ENCODE measurements at regions not wholly inside any gene's neighbourhood (a gene's known extent, or its start where the extent isn't known, plus 50 kb on each side); places are given as distances from the start of the nearest gene placed in this dataset.

GRCh38 chr14:43475757-43476156, 1031.3 kb downstream of the FSCB start:
- Mint-ChIP-seq H3K36me3 (ENCODE audit: unreplicated experiment) (no peaks in the 10 kb centered on the region), H3K4me3 (ENCODE audit: unreplicated experiment) (no peak overlapping the region), H3K27me3 (ENCODE audit: unreplicated experiment) (no peaks in the 10 kb centered on the region), H3K27ac (ENCODE audit: unreplicated experiment) (no peak overlapping the region), H3K9me3 (ENCODE audit: unreplicated experiment) (no peaks in the 10 kb centered on the region), H3K4me1 (ENCODE audit: low read depth, unreplicated experiment) (peaks cover 3% of the 10 kb centered on the region)
- TF ChIP-seq, protein P1, sequence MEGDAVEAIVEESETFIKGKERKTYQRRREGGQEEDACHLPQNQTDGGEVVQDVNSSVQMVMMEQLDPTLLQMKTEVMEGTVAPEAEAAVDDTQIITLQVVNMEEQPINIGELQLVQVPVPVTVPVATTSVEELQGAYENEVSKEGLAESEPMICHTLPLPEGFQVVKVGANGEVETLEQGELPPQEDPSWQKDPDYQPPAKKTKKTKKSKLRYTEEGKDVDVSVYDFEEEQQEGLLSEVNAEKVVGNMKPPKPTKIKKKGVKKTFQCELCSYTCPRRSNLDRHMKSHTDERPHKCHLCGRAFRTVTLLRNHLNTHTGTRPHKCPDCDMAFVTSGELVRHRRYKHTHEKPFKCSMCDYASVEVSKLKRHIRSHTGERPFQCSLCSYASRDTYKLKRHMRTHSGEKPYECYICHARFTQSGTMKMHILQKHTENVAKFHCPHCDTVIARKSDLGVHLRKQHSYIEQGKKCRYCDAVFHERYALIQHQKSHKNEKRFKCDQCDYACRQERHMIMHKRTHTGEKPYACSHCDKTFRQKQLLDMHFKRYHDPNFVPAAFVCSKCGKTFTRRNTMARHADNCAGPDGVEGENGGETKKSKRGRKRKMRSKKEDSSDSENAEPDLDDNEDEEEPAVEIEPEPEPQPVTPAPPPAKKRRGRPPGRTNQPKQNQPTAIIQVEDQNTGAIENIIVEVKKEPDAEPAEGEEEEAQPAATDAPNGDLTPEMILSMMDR (IDR thresholded peaks at IDR 0.05; ENCODE audit: partially characterized antibody, unreplicated experiment), result no peak
- DNase-seq, result no peak

GRCh38 chr14:43471595-43471994, 1035.5 kb downstream of the FSCB start:
- no peaks in the 10 kb centered on the region for H3K27me3 Mint-ChIP-seq (ENCODE audit: unreplicated experiment)
- no peaks in the 10 kb centered on the region for H3K36me3 Mint-ChIP-seq (ENCODE audit: unreplicated experiment)
- no peak overlapping the region for H3K4me3 Mint-ChIP-seq (ENCODE audit: unreplicated experiment)
- no peaks in the 10 kb centered on the region for H3K9me3 Mint-ChIP-seq (ENCODE audit: unreplicated experiment)
- no peak overlapping the region for H3K27ac Mint-ChIP-seq (ENCODE audit: unreplicated experiment)
- no peak for DNase-seq
- TF ChIP-seq, protein P1 (IDR thresholded peaks at IDR 0.05; ENCODE audit: partially characterized antibody, unreplicated experiment), result no peak
- H3K4me1 Mint-ChIP-seq (ENCODE audit: low read depth, unreplicated experiment), result peaks cover 3% of the 10 kb centered on the region

GRCh38 chr14:43464968-43465367, 1042.1 kb downstream of the FSCB start:
- no peaks in the 10 kb centered on the region for H3K36me3 Mint-ChIP-seq (ENCODE audit: unreplicated experiment)
- H3K27ac Mint-ChIP-seq (ENCODE audit: unreplicated experiment), result no peak overlapping the region
- no peaks in the 10 kb centered on the region for H3K4me1 Mint-ChIP-seq (ENCODE audit: low read depth, unreplicated experiment)
- H3K4me3 Mint-ChIP-seq (ENCODE audit: unreplicated experiment), result no peak overlapping the region
- no peaks in the 10 kb centered on the region for H3K9me3 Mint-ChIP-seq (ENCODE audit: unreplicated experiment)
- TF ChIP-seq, protein P1 (IDR thresholded peaks at IDR 0.05; ENCODE audit: partially characterized antibody, unreplicated experiment), result no peak
- DNase-seq, result no peak
- H3K27me3 Mint-ChIP-seq (ENCODE audit: unreplicated experiment), result no peaks in the 10 kb centered on the region

DNA sequence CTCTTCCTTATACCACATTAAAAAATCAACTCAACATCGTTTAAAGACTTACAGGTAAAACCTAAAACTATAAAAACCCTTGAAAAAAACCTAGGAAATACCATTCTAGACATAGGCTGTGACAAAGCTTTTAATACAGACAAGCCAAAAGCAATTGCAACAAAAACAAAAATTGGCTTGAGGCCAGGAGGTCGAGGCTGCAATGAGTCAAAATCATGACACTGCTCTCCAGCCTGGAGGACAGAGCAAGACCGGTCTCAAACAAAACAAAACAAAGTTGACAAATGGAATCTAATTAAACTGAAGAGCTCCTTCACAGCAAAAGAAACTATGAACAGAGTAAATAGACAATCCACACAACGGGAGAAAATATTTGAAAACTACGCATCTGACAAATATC, 1057.8 kb downstream of the FSCB start:
- Mint-ChIP-seq H3K27me3 (ENCODE audit: unreplicated experiment) (no peaks in the 10 kb centered on the region), H3K4me3 (ENCODE audit: unreplicated experiment) (no peak overlapping the region), H3K27ac (ENCODE audit: unreplicated experiment) (no peak overlapping the region), H3K36me3 (ENCODE audit: unreplicated experiment) (no peaks in the 10 kb centered on the region), H3K9me3 (ENCODE audit: unreplicated experiment) (no peaks in the 10 kb centered on the region), H3K4me1 (ENCODE audit: low read depth, unreplicated experiment) (no peaks in the 10 kb centered on the region)
- no peak for DNase-seq
- TF ChIP-seq, protein P1 (IDR thresholded peaks at IDR 0.05; ENCODE audit: partially characterized antibody, unreplicated experiment), result no peak

DNA sequence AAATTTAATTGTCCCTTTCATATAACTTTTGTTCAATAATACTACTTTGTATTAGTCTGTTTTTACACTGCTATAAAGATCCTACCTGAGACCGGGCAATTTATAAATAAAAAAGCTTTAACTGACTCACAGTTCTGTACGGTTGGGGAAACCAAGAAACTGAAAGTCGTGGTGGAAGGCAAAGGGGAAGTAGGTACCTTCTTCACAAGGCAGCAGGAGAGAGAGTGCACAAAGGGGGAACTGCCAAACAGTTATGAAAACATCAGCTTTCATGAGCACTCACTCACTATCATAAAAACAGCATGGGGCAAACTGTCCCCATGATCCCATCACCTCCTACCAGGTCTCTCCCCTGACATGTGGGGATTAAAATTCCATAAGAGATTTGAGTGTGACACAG, 1069.0 kb downstream of the FSCB start:
- no peaks in the 10 kb centered on the region for H3K36me3 Mint-ChIP-seq (ENCODE audit: unreplicated experiment)
- no peaks in the 10 kb centered on the region for H3K27me3 Mint-ChIP-seq (ENCODE audit: unreplicated experiment)
- no peaks in the 10 kb centered on the region for H3K9me3 Mint-ChIP-seq (ENCODE audit: unreplicated experiment)
- H3K27ac Mint-ChIP-seq (ENCODE audit: unreplicated experiment), result no peak overlapping the region
- H3K4me3 Mint-ChIP-seq (ENCODE audit: unreplicated experiment), result no peak overlapping the region
- TF ChIP-seq, protein P1 (IDR thresholded peaks at IDR 0.05; ENCODE audit: partially characterized antibody, unreplicated experiment), result no peak
- no peak for DNase-seq
- no peaks in the 10 kb centered on the region for H3K4me1 Mint-ChIP-seq (ENCODE audit: low read depth, unreplicated experiment)
